GM21528 (cell line): ENCODE measurements at regions not wholly inside any gene's neighbourhood (a gene's known extent, or its start where the extent isn't known, plus 50 kb on each side); places are given as distances from the start of the nearest gene placed in this dataset.

Experiments used
- ATAC-seq: cut with Tn5 transposase; IDR thresholded peaks from one replicate; pipeline ENCODE4 v1.9.1; 2021; ENCODE audit warnings: mild to moderate bottlenecking, moderate library complexity; ENCODE audit not compliant: unreplicated experiment, low FRiP score

DNA sequence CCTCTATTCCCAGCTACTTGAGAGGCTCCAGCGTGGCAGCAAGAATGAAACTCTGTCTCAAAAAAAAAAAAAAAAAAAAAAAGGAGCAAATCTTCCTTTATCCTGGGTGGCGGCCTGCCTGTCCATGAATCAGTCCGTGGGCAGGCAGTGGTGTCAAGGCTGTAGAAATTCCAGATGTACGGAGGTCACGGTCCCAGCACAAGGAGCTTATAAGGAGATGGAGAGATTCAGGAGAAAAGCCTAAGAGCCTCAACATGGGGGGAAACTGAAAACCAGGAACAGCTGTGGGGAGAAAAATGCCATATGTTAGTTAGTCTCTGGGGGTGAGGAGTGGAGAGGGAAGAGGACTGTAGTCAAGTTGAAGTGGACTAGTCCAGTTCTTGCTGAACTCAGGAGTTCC lies 130.5 kb upstream of the CRY1 start:
- ATAC-seq, result no peak

DNA sequence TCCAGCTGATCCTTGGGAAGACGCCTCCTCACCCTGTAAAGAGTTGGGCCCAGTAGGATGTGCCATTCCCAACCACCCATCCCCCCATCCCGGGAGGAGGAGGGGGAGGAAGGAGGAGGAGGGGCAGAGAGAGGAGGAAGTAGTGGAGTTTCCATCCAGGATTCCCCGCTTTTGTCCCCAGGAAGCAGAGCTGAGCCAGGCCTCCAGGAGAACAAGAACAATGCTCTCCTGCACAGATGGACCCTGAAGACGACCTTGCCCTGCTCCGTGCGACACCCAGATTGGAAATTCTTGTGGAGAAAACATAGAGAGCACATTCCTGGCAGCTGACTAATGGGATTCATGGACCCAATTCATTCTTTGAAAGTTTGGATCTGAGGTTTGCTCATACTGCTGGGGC lies 132.3 kb upstream of the CRY1 start:
- ATAC-seq, result no peak

DNA sequence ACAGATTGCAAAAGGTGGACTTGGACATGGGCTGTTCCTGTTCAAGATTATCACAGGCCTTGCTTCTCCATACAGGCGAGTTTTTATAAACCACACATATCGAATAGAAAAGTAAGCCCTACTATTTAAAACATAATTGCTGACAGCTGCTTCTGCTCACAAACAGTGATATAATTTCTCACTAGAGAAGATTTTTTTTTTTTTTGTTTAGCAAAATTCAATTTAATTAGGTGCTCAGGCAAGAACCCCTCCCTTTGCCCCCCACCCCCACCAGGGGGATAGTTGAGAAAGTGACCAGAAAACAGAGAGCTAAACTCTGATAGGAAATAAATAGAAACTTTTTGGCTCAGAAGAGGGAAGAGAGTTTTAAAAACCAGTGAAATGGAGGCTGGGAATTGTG lies 132.8 kb upstream of the CRY1 start:
- no peak for ATAC-seq

DNA sequence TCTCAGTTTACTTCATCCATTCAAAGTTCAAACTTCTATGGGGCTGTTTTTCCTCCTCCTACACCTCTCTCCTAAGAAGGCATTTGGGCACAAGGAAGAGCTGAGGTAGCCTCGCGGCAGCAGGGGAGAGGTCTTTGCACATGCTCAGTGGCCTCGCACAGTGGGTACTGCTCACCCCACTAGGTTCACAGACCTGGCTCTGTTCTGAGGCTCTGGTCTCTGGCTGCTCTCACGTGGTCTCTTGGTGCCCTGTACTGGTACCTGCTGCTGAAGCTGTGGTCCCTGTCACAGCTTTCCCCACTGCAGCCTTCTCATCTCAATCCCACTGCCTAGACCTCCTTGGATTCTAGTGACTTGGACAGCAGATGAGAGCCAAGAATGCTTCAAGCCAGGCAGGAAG lies 134.7 kb upstream of the CRY1 start:
- no peak for ATAC-seq

DNA sequence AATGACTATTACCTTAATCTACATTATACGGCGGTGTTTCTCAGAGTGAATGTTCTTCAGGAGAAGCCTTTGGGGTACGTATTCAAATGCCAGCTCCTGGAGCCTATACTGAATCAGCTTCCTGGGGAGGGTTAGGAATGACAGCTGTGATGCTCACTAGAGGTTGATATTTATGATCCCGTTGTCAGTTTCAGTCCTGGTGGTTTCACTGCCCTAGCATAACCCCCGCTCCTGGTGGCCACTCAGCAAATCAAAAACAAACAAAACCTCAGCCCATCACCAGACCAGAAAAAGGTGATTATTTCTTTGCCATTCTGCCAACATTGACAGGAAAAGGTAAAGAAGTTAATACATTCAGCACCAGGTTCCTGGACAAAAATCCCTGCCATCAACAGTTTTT lies 136.5 kb upstream of the CRY1 start:
- no peak for ATAC-seq

DNA sequence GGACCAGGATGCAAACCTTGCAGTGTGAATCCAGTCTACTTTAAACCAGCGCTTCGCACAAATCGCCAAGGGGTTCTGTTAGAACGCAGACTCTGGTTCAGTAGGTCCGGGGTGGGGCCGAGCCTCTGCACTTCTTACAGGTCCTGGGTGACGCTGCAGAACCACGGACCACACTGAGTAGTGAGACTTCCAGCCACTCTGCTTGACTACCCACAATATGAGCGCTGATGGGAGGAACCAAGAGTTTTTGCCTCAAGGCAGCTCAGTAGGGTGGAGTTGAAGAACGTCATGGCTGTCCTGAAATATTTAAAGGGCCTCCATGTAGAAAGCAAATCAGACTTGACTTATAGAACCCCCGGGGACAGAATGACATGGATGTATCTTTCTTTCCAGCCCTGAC lies 138.0 kb upstream of the CRY1 start:
- ATAC-seq, result no peak

DNA sequence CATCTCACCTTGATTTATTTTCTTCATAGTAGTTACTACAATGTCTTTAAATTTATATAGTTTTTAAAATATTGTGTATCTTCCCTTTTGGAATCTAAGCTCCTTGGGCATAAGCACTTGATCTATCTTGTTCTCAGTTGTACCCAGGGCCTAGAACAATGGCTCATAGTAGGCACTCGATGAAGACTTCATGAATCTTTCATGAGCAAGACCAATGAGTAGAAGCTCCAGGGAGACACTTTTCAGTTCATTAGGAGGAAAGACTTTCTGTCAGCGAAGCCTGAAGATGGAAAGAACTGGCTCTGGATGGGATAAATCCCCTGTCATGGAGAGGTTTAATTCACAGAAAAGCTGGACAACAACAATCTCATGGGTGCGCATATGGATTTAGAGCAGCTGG lies 140.2 kb upstream of the CRY1 start:
- no peak for ATAC-seq

DNA sequence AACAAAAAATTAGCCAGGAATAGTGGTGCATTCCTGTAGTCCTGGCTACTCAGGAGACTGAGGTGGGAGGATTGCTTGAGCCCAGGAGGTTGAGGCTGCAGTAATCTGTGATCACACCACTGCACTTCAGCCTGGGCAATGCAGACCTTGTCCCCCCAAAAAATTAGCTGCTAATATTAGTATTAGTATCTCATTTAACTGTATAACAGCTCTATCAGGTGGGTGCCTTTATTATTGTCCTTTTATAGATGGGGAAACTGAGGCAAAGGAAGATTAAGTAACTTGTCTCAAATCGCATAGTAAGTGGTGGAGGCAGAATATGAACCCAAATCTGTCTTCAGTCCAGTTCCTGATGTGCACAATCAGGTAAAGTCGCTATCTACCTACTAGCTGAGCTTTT lies 142.3 kb upstream of the CRY1 start:
- ATAC-seq, result no peak

DNA sequence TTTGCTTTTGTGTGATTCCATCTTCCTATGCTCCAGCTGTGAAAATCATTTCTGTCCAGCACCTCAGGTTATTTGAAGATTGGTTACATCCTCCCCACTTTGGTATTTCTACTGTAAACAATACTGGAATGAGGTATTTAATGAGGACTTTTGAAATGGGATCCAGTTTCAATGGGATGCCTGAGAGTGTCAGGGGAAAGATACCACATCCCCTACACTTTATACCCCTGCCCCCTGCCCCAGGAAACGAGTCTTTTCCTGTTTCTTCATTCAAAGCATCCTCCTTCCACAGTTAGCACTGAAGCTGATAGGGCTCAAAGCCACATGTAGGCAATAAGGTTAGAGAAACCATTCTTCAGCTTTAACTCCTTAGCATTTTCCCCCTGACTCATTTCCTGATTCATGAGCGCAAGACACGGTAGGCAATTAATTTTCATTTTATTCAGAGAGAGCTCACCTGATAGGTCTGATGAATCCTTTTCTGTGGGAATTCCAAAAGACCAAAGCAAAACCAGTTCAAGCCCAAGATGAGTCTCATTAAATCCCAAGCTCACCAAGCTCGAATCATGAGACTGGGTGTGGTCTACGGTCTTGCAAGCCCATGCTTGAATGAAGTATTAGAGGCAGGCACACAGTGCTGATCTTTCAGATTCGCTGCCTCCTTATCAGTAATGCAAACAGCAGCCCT lies 143.6 kb upstream of the CRY1 start:
- ATAC-seq, result no peak

DNA sequence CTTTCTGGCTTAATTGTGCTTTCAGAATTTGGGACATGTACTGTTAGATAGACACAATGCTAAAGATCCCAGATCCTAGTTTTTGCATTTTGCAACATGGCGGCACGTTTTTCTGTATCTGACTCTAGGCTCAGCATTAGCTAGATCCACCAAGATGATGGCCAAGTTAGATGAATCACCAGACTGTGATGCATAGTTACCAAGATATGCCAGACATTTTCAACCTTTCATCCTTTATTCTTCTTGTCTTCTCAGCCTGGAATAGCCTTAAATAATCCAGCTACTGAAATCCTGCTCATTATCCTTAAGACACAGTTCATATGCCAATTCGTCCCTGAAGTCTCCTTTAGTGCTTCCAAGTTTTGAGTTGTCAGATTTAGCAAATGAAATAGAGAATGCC lies 144.9 kb upstream of the CRY1 start:
- ATAC-seq, result no peak

DNA sequence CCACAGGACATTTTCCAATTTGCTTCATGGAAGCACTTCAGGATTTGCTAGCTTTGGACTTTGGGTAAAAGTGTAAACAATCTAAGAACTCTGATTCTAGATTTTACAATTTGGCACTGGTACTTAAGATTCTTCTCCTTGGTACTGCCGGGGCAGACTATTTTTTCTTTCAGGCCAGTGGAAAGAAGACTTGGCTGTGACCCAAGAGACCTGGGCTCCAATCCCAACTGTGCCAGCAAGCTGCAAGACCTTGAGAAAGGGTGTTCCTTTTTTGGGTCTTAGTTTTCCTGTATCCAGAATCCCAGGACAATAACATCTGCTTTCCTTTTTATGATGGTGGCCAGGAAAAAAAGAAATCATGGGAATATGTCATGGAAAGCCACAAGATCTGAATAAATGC lies 148.1 kb upstream of the CRY1 start:
- no peak for ATAC-seq

DNA sequence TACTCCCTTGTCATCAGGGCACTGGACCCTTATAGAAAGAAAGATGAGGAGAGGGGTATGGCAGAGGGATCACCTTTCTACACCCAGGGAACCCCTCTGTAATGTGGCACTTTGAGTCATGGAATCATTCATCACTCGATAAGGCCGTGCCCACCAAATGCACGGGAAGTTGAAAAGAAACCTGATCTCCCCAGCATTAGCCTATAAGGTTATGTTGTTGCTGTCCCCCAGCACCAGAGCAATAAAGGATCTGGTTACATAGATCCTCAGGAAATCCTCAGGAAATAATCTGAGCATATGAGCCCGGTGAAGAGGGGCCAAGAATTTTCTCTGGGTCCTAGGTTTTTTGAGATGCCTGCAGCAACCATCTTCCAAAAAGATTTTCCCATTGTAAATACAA lies 148.8 kb upstream of the CRY1 start:
- no peak for ATAC-seq

DNA sequence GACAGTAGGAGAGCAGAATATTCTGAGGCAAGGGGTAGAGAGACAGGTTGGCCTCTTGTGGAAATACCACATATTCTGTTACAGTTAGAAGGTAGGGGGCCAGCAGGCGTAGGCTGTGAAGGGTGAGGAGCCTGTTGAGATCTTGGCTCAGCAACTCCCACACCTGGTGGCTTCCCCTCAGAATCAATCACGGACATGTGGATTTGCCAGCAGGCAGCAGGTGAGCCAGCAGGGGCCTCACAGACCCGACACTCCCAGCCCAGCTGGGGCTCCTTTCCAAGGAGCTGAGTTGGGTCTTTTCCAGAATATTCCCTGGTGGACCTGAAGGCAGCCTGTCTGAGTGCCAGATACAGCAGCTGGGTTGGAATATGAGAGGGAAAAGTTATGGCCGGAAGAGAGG lies 150.0 kb upstream of the CRY1 start:
- no peak for ATAC-seq

DNA sequence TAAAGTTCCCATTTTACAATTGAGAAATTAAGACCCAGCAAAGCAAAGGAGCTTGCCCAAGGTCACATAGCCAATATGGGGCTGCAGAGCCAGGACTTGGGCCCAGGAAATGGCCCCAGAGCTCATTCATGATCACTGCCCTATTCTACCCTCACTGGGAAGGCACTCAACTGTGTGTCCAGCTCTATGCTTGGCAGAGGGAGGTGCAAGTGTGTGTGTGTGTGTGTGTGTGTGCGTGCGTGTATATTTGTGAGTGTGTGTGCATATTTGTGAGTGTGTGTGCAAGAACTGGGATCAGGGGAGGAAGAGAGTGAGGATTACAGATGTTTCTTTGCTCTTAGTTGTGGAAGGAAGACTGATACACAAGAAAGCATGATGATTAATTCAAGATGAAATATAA lies 151.2 kb upstream of the CRY1 start:
- ATAC-seq, result no peak

DNA sequence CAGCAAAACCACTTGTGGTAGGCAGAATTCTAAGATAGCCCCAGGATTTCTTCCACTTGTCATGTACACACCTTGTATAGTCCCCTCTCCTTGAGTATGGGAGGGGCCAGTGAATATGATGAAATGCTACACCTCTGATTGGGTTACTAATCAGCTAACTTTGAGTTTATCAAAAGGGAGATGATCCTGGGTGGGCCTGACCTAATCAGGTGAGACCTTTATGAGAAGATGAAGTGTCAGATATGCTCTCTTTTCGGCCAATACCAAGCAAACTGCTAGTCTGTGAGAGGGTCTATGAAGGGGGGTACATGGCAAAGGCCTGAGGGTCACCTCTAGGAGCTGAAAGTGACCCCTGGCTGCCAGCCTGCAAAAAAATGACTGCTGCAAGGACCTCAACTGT lies 154.3 kb upstream of the CRY1 start:
- ATAC-seq, result no peak

DNA sequence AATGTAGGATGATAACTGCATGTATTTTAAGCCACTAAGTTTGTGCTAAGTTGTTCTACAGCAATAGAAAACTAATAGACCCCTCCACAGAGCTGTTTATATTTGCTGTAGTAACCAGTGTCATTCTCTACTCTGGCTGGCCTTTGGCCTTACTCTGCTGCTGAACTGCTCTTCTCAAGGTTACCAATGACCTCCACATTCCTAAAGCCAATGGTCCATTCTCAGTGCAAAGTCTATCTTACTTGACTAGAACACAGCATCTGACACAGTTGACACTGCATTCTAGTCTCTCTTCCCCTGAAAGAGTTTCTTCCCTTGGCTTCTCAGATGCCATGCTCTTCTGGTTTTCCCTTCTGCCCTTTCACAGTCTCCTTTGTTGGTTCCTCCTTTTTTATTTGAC lies 154.8 kb upstream of the CRY1 start:
- no peak for ATAC-seq

DNA sequence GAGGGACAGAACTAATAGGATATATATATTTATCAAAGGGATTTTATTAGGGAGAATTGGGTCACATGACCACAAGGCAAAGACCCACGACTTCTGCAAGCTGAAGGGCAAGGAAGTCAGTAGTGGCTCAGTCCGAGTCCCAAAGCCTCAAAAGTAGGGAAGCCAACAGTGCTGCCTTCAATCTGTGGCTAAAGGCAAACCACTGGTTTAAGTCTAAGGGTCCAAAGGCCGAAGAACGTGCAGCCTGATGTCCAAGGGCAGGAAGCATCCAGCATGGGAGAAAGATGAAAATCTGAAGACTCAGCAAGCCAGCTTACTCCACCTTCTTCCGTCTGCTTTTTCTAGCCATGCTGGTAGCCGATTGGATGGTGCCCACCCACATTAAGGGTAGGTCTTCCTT lies 157.9 kb upstream of the CRY1 start:
- ATAC-seq, result no peak

DNA sequence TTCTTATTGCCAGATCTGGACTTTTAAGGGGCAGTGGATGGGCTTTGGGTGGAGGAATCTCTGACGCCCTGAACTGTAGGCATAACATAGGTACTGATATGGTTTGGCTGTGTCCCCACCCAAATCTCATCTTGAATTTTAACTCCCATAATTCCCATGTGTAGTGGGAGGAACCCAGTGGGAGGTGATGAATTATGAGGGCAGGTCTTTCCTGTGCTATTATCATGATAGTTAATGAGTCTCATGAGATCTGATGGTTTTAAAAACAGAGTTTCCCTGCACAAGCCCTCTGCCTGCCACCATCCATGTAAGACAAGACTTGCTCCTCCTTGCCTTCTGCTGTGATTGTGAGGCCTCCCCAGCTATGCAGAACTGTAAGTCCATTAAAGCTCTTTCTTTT lies 160.0 kb upstream of the CRY1 start:
- no peak for ATAC-seq

DNA sequence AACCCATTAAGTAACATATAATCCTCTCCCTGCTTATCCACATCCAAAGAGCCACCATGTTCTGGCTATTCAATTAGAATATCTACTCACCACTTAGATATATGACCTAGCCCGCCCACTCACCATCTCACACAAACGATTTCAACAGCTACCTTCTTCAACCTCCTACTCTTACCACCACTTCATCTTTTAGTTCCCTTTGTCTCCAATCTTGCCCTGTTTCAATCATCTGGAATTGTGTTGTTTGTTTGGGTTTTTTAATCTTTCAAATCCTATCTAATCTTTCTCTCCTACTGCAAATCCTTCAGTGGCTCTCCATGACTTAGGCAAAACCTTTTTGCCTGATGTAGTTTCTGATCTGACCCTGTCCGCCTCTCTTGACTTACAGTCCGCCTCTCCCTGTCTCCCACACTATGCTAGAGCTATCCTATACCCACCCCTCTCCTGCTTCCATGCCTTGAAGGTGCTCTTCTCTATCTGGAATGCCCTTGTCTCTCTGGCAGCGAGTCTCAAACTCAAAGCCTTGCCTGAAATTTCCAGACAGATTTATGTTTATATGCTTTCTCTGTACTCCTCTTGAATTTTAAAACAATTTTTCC lies 161.0 kb upstream of the CRY1 start:
- no peak for ATAC-seq

DNA sequence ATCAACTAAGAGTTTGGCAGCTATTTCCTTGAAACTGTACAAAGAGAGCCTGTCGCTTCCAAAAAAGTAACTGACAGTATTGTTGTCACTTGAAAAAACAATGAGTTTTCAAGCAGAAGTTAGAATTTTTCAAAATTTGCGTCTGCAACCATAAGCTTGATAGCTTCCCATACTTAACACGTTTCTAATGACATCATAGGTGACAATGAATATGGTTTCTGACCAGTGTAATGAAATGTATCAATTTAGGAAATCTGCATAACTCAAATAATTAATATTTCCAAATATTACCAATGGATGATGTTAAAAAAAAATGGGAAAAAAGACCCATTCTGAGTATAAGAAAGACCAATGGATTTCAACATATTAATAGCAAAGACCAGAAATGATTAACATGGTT lies 165.4 kb upstream of the CRY1 start:
- no peak for ATAC-seq

DNA sequence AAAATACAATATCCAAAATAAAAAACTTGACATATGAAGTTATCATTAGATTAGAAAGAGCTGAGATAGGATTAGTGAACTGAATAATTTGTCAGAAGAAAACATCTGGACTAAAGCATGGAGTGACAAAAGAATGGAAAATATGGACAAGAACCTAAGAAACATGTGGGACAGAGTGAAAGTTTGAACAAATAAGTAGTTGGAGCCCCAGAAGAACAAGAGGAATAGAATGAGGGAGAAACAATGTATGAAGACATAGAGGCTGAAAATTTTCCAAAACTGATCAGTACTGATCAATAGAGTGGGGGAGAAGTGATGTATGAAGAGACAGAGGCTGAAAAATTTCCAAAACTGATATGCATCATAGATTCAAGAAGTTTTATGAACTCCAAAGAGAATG lies 170.6 kb upstream of the CRY1 start:
- ATAC-seq, result no peak

DNA sequence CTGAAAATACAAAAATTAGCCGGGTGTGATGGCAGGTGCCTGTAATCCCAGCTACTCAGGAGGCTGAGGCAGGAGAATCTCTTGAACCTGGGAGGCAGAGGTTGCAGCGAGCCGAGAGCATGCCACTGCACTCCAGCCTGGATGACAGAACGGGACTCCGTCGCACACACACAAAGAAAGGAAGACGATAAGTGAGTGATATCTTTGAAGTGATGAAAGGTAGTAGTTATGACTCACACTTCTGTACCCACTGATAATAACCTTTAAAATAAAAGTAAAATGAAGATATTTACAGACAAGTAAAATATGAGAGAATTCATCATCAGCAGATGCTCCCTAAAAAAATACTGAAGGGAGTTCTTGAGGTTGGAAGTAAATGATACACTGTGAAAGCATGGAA lies 171.3 kb upstream of the CRY1 start:
- no peak for ATAC-seq

DNA sequence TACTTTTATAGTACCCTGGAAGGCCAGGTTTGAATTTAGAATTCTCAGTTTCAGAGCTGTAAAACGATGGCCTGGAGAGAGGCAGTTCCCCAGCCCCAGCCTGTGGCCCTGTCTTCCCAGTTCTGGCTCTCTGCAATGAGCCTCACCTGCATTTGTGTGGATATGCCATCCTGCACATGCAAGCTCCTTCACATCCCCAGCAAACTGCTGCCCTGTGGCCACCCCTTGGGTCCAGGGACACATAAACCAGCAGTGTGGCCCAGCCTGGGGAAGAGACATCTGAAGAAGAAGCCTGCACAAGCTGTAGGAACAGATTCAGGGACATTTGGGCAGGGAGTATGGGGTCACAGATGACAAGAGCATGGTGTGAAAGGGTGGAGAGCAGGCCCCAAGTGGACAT lies 174.3 kb upstream of the CRY1 start:
- ATAC-seq, result no peak
